HG02938 (cell line): ENCODE measurements at regions not wholly inside any gene's neighbourhood (a gene's known extent, or its start where the extent isn't known, plus 50 kb on each side); places are given as distances from the start of the nearest gene placed in this dataset.
"Not testable (repeated sequence)": the region's sequence is repeated elsewhere in the genome, so short reads cannot be mapped to it uniquely, and the experiment has no call there.

Experiments
- ATAC-seq: cut with Tn5 transposase; IDR thresholded peaks from one replicate; pipeline ENCODE4 v1.9.1; 2021; ENCODE audit warnings: mild to moderate bottlenecking, moderate library complexity; ENCODE audit not compliant: unreplicated experiment

DNA sequence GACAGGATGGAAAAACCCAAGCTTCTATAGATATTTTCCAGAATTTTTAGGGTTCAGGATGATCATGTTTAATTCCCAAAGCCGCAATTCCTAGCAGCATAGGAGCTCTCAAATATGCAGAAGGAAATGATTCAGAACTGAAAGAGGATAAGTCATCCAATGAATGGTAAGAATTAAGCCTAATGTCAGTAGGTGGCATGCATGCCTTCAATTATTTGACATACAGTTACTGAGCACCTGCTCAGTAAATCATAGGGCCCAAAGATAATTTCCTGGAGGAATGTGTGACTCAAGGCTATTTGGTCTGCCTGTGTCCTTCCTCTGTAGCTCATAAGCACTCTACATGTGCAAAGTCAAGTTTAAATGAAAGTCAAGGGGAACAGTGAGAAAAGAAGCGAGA, 116.8 kb upstream of the SLC38A4 start:
- no peak for ATAC-seq

DNA sequence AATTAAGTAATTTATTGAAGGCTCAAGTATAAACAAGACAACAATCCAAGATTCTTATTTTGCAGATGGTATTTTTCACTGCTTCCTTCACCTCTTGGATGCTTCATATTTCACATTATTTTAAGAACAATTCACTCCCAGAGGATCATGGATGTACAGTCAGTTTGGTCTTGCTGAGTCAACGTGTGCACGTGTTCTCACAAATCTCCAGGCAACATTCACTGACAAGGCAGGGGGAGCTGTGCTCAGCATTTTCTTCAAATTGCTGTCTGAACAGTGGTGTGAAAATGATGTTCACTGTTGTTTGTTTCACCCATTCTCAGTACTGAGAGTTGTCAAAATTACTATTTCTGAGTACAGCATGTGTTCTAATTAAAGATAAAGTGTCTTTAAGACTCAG, 118.3 kb upstream of the SLC38A4 start:
- ATAC-seq: no peak

DNA sequence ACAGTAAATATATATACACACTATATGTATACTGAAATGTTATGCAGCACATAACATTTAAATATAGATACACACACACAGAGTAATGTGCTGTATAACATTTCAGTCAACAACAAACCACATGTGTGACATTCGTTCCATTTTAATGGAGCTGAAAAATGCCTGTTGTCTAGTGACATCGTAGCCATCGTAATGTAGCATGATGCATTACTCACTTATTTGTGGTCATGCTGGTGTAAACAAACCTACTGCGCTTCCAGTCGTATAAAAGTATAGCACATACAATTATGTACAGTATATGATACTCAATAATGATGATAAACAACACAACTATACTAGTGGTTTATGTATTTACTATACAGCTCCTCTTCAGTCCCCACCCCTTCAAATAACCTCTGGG, 119.0 kb upstream of the SLC38A4 start:
- ATAC-seq: no peak

GRCh38 chr12:46945591-46945990, 119.8 kb upstream of the SLC38A4 start:
- ATAC-seq: no peak

DNA sequence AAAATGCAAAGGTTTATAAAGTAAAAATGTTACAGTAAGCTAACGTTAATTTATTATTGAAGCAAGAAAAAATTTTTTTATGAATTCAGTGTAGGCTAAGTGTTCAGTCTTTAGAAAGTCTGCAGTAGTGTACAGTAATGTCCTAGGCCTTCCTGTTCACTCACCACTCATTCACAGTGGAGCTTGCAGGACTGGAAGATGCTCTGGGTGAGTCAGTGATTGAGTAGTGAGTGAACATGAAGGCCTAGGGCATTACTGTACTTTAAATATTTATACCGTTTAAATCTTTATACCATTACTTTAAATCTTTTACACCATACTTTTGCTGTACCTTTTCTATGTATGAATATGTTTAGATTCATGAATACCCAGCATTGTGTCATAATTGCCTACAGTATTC, 120.3 kb upstream of the SLC38A4 start:
- ATAC-seq: no peak

- ATAC-seq: no peak
Observed at GRCh38 chr12:46948936-46949545, 123.2 kb upstream of the SLC38A4 start.

- ATAC-seq: no peak
Observed at GRCh38 chr12:46950094-46950493, 124.3 kb upstream of the SLC38A4 start.

GRCh38 chr12:46952880-46953483, 126.4 kb upstream of the PCED1B start:
- no peak for ATAC-seq

DNA sequence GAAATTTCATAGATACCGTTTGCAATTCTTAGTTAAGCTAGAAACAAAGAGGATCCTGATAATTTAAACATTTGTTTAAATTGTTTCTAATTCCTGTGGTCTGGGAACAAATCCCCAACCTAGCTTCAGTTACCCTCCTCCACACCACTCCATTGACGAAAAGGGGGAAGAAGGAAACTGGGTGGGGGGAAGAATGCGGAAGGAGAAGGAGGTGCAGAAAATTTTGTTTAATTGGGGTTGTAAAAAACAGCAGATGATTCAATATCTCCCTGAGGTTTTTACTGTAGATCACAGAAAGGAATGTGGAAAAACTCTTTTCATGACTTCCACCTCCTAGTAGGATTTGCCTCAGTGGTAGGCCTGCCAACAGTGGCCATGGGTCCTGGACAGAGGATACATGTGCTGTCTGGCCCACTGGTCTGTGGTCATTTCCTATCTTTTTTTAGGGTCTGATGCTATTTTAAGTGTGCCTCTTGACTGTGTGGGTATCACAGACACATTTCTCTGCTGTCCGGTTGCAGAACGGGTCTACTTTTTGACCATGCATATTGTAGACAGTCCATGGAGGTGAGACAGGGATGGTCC, 122.9 kb upstream of the PCED1B start:
- ATAC-seq: no peak

DNA sequence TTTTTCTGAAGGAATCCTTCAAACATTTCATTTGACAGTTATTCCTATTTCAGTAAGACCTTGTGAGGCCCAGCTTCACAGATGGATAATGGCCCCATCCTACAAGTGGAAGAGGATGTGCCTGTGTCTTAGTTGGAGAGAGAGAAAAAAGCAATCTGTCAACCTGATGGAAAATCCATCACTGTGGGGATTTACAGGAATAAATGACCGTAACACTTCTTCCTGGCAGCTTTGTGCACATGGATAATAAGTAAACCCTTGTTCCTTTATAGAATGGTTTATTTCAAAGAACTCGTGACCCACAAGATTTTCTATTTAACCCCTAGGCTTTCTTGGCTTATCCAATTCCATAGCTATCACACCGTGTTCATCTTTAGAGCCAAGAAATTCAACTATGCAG, 121.4 kb upstream of the PCED1B start:
- no peak for ATAC-seq

GRCh38 chr12:46958599-46959290, 120.7 kb upstream of the PCED1B start:
- ATAC-seq: no peak

GRCh38 chr12:46959502-46959901, 119.9 kb upstream of the PCED1B start:
- no peak for ATAC-seq

GRCh38 chr12:46960681-46961080, 118.7 kb upstream of the PCED1B start:
- ATAC-seq: no peak

- ATAC-seq: no peak
Observed at GRCh38 chr12:46963191-46963590, 116.2 kb upstream of the PCED1B start.

GRCh38 chr12:46963977-46964971, 115.1 kb upstream of the PCED1B start:
- ATAC-seq: no peak

DNA sequence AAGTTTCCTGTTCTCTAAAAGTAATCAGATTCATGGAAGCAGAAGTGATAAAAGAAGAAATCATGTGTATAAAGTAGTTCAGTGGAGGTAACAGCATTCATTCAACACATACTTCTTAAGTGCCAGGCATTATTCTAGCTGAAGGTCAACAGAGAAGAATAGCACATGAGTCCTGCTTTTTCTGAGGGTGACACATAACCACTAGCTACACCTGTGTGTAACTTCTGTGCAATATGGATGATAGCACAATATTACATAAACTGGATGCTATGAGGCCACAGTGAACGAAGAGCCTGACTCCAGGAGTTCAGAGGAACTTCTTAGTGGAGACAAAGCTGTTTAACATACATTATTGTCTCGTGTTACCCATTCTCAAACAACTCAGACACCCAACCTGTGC, 114.3 kb upstream of the PCED1B start:
- ATAC-seq: no peak

GRCh38 chr12:46965880-46966279, 113.5 kb upstream of the PCED1B start:
- no peak for ATAC-seq

DNA sequence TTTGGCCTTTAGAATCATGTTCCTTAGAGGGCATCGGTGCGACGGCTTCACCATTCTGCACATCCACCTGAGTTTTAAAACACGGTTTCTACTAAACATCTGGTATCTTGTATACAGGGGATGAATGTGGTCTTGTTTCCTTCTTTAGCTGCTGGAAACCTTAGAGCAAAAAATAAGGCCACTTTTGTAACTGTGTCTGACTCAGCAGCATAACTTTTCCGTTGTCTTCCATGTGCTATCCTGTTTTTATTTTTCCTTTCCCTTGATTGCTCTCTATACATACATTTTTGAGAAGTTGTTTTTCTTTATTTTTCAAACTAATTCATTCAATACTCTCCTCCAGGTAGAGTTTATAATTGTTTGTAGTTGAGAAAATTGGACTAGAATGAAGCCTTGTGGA, 108.8 kb upstream of the PCED1B start:
- no peak for ATAC-seq

DNA sequence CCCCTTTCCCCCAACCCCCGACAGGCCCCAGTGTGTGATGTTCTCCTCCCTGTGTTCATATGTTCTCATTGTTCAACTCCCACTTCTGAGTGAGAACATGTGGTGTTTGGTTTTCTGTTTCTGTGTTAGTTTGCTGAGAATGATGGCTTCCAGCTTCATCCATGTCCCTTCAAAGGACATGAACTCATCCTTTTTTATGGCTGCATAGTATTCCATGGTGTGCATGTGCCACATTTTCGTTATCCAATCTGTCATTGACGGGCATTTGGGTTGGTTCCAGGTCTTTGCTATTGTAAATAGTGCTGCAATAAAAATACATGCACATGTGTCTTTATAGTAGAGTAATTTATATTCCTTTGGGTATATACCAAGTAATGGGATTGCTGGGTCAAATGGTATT, 105.5 kb upstream of the PCED1B start:
- not testable (repeated sequence) for ATAC-seq

DNA sequence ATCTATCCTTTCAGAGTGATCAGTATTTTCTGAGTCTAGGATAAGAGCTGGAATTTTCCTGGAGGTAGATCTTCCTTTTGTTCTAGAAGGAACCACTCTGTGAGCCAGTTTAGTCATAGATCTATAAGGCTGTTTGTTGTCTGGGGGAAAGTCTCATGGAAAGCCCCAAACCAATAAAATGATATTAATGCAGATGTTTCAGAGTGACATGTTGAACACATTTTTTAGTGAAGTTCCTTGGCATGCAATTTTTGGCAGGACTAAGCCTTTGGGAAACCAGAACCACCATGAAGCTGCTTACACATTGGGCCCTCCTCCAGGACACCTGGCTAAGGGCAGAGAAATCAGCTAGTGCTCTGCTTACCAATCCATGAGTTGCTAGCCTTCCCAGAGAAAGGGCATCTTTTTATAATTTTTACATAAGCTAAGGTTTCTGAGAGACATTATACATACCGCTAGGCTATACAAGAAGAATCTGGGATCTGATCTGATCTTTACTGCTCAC, 101.5 kb upstream of the PCED1B start:
- ATAC-seq: no peak

- ATAC-seq: no peak
Observed at GRCh38 chr12:46981622-46982021, 97.8 kb upstream of the PCED1B start.
